Left cardiac atrium (tissue), 4 donors: ENCODE measurements at regions not wholly inside any gene's neighbourhood (a gene's known extent, or its start where the extent isn't known, plus 50 kb on each side); places are given as distances from the start of the nearest gene placed in this dataset.
"Not testable (repeated sequence)": the region's sequence is repeated elsewhere in the genome, so short reads cannot be mapped to it uniquely, and the experiment has no call there.

Experiments used
- ATAC-seq, 2 donors: fragments of 200-7000 bp; cut with Tn5 transposase; one replicate each; pipeline ENCODE4 v1.9.1; 2020; ENCODE audit warnings: mild to moderate bottlenecking in 2 of 2, moderate library complexity in 2 of 2
- DNase-seq: peaks from one replicate; pipeline ENCODE4 v3.0.0-alpha.2; 2020
- intact Hi-C, 2 donors: fragments of 100-400 bp; cut with DNase I; formaldehyde crosslinking; loops; one replicate each; pipeline versions ENCODE4 v1.14.1 to v1.15.1; 2022 to 2023
- donor health status: DM: no; HTN: yes; CAD: no.
- donor health status: DM: no; HTN: yes; CAD: no; lungs with severe emphysema.
- donor health status: DM: yes; HTN: yes; CAD: no.
- donor health status: Dilated cardiomyopathy.

DNA sequence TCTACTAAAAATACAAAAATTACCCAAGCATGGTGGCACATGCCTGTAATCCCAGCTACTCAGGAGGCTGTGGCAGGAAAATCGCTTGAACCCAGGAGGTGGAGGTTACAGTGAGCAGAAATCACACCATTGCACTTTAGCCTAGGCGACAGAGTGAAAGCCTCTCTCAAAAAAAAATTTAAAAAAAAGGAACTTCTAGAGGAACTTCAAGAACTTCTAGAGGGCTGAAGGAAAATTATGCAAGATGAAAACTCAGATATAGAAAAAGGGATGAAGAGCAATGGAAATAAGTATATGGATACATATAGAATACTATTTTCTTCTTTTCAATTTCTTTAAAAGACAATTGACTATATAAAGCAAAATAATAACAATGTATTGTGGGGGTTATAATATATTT lies 51.2 kb upstream of the PRR5 start:
- ATAC-seq, result no peak
- intact Hi-C loops, result no loop called here

DNA sequence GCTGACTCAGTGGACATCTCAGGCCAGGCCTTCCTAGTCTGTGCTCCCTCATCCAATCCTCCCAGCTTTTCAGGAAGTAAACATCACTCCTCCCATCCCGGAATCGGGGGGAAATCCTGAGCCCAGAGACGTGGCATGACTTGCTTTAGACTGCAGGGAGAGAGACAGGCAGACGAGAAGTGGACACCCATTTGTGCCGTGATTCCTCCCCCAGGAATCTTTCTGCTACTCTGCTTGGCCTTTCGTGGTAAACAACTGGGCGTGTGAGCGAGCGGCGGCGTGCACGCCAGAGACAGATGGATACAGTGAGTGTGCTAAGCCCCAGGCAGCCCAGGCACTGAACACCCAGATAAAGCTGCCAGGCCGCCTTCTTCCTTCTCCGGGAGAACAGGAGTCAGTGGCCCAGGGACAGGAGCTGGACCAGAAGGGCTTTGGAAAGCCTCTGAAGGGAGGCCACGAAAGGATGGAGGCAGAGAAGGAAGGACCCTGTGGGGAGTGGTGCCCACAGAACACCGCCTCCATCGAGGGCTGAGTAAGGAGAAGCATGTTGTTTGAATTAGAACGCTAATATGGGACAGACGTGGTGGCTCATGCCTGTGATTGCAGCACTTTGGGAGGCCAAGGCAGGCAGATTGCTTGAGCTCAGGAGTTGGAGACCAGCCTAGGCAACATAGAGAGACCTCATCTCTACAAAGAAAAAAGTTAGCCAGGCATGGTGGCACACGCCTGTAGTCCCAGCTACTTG lies 53.0 kb upstream of the PRR5 start:
- DNase-seq (no peak), ATAC-seq (peak; percentile 70 to 71)
- intact Hi-C loops, result no loop called here

More for the DNA sequence above, 51.2 kb upstream of the PRR5 start:
- DNase-seq, result no peak

DNA sequence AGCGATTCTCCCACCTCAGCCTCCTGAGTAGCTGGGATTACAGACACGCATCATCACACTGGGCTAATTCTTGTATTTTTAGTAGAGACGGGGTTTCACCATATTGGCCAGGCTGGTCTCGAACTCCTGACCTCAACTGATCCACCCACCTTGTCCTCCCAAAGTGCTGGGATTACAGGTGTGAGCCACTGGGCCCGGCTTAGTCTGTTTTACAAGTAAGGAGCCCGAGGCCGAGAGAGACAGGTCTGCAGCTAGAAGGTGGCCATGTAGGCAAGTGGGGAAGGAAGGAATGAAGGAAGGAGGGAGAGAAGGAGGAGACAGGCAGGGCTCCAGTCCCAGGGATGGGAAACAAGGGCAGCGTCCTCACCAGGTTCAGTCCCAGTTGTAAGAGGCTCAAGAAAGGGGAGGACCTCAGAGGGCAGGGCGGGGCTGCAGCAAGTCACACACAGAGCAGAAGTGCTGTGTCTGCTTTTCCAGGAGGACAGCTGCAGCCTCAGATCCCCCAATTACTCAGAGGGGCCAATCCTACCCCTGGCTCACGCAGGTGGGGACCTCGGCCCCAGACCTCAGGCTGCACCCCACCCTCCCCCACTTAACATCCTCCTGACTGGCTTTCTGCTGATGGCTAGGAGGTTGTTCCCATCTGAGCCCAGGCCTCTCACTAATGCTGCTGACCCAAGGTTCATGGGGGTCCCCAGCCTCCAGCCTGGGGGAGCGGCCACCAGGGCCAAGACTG lies 53.8 kb upstream of the PRR5 start:
- ATAC-seq (peak; percentile 27 to 78), DNase-seq (no peak)
- intact Hi-C loops, result no loop called here

DNA sequence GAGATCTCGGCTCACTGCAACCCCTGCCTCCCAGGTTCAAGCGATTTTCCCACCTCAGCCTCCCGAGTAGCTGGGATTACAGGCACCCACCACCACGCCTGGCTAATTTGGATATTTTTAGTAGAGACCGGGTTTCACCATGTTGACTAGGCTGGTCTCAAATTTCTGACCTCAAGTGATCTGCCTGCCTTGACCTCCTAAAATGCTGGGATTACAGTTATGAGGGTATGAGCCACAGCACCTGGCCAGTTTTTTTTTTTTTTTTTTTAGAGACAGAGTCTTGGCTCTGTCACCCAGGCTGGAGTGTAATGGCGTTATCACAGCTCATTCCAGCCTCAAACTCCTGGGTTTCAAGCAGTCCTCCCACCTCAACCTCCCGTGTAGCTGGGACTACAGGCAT lies 54.9 kb upstream of the PRR5 start:
- intact Hi-C loops, result no loop called here
- ATAC-seq (no peak), DNase-seq (no peak)

DNA sequence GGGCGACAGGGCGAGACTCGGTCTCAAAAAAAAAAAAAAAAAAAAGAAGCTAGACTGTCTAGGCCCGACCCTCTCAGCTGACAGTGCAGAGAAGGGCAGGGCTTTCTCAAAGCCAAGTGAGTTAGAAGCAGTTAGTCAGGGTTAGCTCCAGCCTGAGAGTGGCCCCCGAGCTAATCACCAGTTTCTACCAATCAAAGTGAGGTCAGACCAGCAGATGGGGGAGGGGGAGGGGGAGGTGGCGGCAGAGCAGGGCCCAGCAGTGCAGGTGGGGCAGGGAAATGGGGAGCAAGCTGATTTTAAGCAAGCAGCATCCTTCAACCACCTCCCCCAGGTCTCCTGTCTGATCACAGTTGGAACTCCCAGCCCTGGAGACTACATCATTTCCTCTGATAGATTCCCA lies 55.3 kb upstream of the PRR5 start:
- intact Hi-C loops, result no loop called here
- ATAC-seq (no peak), DNase-seq (no peak)

DNA sequence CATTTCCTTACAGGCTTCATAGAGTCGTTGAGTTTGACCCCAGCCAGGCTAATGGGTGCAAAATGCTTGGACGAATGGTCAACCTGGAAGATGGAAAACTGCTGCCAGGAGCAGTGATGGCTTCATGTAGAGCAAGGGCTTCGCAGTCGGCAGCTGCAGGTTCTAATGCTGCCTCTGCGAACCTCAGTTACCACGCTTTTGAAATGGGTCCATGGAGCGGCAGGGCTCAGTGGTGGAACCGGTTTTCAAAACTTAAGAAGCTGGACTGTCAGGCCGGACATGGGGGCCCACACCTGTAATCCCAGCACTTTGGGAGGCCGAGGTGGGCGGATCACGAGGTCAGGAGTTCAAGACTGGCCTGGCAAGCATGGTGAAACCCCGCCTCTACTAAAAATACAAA lies 55.9 kb upstream of the PRR5 start:
- DNase-seq (no peak), ATAC-seq (no peak)
- intact Hi-C loops, result no loop called here

DNA sequence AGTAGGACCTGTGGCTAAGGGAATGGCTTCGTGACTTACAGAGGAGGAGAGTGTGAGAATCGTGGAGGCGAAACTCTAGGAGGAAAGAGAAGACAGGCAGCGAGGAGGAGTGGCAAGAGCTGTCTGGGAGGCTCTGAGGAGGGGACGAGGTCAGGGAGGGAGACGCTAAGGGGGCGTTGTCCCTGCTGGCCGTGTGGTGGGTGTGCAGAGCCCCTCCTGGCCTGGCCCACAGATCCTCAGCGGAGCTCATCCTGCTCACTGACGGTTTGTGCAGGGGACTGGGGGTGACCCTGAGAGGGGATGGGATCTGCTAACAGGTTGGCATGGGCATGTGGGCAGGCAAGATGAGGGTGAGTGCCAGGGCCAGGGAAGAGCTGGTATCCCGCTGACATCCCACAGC lies 56.5 kb upstream of the PRR5 start:
- intact Hi-C loops, result no loop called here
- DNase-seq (no peak), ATAC-seq (no peak)

DNA sequence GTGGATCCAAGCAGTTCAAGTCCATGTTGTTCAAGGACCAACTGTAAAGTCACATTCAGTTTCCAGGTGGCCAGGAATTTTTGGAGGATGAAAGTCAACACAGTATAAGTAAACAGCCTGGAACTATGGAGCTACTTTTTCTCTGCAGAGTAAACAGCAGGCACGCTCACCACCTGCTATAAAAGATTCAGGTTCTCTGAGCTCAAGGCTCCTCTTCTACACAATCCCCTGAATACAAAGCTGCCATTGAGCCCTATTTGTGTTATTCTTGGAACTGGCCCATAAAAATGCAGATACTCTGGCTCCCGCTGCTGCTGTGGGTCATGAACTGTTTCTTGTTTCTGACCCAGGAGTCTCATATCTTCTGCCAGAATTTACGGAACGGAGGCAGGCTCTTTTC lies 56.9 kb upstream of the PRR5 start:
- intact Hi-C loops, result no loop called here
- no peak for ATAC-seq
- no peak for DNase-seq

DNA sequence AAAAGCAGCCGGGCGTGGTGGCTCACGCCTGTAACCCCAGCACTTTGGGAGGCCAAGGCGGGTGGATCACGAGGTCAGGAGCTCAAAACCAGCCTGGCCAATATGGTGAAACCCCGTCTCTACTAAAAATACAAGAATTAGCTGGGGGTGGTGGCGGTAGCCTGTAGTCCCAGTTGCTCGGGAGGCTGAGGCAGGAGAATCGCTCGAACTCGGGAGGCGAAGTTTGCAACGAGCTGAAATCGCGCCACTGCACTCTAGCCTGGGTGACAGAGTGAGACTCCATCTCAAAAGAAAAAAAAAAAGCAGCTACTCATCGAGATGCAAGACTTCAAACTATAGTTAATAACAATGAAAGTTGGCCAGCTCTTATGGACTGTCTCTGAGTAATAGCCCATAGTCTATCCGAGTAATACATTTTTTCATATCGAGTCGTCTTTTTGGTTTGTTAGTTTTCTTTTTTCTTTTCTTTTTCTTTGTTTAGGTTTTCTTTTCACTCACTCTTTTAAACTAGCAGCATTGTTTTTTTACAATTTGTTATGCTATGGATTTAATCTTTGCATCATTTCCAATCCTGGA lies 58.4 kb upstream of the PRR5 start:
- DNase-seq, ATAC-seq, intact Hi-C loops: not testable (repeated sequence)

DNA sequence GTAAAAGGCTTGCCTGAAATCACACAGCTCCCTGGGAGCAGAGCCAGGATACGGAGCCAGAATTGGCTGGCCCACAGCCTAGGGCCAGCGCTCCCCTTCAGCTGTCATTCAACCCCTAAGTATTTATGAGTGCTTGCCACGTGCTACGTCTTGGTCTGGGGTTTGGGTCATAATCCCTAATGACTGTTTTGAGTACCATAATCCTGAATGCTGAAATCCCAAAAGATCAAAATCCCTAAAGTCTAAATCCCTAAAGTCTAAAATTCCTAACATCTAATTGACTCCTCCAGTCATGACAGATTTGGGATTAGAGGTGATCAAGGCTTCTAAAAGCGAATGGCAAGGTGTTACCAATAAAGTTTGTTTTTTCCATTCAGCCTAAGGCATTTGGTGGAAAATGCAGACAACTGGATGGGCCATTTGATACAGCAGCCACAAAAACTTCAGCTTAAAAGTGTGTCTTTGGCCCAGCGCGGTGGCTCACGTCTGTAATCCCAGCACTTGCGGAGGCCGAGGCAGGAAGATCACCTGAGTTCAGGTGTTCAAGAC lies 59.8 kb upstream of the PRR5 start:
- ATAC-seq, result peak in 1 of 2 donors; percentile 17
- intact Hi-C loops, result no loop called here
- no peak for DNase-seq

DNA sequence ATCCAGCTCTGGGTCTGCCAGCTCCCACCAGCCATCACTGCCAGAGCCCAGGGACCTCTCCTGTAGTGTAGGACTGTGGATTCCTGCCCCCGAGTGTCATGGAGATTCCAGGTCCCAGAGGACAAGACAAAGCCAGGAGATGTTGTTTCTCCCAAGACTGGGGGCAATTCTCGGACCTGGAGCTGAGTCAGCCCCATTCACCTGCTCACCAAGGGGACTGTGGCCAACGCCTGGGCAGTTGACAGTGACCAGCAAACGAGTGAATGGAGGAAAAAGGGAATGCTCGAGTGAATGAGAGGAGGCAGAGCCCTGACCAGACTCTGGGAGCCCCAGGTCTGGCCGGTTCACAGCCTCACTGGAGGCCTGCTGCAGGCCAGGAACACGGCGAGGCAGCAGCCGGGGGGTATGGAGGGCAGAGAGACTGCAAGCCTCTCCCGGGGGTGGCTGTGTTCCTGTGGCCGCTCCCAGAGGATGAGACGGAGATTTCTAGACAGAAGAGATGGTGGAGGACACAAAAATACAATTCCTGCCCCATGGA lies 61.3 kb upstream of the PRR5 start:
- intact Hi-C loops, result no loop called here
- DNase-seq (no peak), ATAC-seq (no peak)

DNA sequence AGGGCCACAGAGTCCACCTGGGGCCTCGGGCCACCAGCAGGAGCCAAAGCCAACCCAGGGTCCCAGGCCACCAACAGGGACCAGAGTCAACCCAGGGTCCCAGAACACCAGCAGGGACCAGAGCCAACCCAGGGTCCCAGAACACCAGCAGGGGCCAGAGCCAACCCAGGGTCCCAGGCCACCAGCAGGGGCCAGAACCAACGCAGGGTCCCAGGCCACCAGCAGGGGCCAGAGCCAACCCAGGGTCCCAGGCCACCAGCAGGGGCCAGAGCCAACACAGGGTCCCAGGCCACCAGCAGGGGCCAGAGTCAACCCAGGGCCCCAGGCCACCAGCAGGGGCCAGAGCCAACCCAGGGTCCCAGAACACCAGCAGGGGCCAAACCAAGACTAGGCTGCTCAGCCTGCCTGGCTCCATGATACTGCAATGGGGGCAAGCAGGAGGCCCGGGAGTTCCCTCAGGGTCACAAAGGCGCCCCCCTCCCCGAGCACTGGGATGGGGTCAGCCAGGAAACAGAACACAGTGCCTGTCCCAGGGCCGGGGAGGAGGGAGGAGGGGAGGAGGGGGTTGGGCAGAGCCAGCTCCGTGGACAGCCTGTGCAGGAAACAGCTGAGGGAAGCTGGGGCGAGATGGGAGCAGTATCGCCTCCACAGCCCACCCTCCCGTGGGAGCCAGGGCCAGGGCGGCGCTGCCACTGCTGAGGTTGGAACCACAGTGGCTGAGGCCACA lies 62.0 kb upstream of the PRR5 start:
- DNase-seq (peak; percentile 63), ATAC-seq (peak; percentile 49 to 50)
- intact Hi-C loops, result no loop called here

DNA sequence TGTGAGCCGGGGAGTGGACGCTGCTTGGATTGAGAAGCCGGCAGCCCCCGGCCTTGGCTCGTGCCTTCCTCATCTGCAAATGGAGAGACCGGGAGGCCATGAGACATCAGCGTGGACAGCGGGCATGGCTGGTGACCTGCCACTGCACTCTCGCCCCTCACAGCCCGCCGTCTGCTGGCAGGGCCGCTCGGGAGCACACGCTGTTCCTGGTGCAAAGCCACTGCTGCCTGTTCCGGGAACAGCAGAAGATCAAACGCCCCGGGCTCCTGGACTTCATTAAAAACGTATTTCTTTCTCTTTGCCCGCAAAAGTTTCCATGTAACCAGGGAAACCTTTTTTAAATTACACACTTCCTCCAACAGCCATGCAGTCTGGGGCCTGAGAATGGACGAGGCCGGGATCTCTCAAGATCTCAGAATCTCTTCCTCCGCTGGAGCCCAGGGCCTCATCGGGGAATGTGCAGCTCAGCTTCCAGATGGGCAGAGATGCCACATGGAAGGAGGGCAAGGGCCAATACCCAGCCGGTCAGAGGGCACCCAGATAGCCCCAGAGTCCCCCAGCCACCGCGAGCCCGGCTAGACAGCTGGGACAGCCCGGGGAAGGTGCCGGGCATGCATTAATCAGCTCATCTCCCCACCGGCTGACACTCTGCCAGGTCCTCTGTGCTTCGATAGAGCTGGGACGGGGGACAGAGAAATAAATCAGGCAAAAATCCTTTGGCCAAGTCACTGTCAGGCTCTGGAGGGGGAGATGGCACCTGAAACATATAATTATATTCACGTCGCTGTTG lies 62.8 kb upstream of the PRR5 start:
- ATAC-seq (peak; percentile 44 to 75), DNase-seq (peak; percentile 68)
- intact Hi-C loops, result no loop called here

DNA sequence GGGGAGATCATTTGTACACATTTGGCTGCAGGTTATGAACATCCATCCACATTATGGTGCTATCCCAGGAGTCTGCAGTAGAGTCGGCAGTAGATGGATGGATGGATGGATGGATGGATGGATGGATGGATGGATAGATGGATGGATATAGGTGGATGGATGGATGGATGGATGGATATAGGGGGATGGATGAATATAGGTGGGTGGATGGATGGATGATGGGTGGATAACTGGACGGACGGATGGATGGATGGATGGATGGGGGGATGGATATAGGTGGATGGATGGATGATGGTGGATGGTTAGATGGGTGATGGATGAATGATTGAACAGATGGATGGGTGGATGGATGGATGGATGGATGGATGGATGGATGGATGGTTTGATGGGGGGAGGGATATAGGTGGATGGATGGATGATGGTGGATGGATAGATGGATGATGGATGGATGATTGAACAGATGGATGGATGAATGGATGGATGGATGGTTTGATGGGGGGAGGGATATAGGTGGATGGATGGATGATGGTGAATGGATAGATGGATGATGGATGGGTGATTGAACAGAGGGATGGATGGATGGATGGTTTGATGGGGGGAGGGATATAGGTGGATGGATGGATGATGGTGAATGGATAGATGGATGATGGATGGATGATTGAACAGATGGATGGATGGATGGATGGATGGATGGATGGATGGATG lies 65.3 kb upstream of the PRR5 start:
- ATAC-seq, DNase-seq, intact Hi-C loops: not testable (repeated sequence)

DNA sequence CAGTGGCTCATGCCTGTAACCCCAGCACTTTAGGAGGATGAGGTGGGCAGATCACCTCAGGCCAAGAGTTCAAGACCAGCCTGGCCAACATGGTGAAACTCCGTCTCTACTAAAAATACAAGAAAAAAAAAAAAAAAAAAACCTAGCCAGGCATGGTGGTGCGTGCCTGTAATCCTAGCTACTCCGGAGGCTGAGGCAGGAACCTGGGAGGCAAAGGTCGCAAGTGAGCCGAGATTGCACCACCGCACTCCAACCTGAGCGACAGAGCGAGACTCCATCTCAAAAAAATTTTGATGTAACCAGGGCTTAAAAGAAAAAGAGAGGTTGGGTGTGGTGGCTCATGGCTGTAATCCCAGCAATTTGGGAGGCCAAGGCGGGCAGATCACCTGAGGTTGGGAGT lies 66.4 kb upstream of the PRR5 start:
- not testable (repeated sequence) for ATAC-seq

DNA sequence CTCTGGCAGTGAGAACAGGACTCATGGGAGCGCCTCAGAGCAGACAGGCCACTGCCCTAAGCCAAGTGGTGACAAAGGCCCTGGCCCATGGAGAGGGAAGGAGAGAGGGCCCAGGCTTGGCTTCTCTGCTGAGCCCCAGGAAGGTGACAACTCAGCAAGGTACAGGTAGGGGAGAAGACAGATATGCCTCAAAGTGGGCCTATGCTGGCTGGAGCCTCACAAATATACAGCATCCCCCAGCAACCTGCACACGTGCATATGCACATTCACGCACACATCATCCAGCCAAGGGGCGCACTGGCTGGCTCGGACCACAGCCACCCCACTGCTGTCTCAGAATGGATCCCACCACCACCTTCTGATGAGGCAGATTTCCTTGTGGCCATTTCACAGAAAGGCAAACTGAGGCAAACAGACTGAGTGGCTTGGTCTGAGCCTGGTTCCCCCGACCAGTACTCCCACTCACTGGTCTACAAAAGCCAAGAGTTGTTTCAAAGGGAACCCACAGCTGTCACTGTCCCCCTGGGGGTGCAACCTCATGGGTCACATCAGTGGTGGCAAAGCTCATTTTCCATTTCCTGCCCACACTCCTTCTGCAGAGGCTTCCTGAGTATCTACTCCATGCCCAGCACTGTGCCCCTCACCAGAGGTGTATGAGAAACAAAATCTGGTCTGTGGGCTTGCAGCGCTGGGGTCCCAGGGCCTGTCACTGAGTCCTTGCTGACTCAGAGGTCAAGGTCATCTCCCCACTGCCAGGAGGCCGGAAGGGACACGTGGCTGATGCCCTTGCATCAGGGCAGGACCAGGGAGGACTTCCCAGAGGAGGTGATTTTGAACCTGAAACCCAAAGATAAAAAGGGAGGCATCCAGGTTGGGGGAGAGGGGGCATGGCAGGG lies 67.3 kb upstream of the PRR5 start:
- ATAC-seq, result peak in 1 of 2 donors; percentile 68
- DNase-seq, result no peak
- intact Hi-C loops, result no loop called here

More for the DNA sequence above, 66.4 kb upstream of the PRR5 start:
- DNase-seq, intact Hi-C loops: not testable (repeated sequence)

DNA sequence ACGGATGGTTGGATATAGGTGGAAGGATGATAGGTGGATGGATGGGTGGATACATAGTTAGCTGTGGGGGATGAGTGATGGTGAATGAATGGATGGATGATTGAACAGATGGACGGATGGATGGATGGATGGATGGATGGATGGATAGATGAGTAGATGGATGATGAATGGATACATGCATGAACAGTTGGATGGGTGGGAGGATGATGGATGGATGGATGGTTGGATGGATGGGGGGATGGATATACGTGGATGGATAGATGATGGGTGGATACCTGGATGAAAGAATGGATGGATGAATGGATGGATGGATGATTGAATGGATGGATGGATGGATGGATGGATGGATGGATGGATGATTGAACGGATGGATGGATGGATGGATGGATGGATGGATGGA lies 68.4 kb upstream of the PRR5 start:
- ATAC-seq (no peak), DNase-seq (no peak)
- intact Hi-C loops, result no loop called here
